ENCODE measurements at regions not wholly inside any gene's neighbourhood (a gene's known extent, or its start where the extent isn't known, plus 50 kb on each side); places are given as distances from the start of the nearest gene placed in this dataset.

DNA sequence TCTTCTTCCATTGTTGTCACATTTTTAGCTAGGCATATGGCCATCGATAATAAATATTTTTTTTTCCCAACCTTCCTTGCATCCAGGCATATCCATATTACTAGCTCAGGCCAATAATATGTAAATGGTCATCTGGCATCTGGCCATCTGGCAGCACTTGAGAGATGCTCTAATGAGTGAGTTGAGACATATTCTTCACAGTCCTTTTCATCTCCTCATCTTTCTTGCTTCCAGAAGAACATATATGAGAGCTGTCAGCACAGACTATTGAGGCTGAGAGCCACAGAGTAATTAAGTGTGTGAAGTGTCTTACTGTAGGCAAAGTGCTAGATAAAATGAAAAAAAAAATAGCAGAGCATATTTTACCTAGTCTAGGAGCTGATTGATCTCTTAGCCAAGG, 628.4 kb upstream of the TMPRSS15 start:
- Histone ChIP-seq H3K36me3 (no peaks in the 10 kb centered on the region), H3K9me3 (no peaks in the 10 kb centered on the region), H3K4me3 (no peak overlapping the region), H3K27me3 (no peaks in the 10 kb centered on the region), H3K4me1 (no peaks in the 10 kb centered on the region), H3K27ac (no peak overlapping the region)
- no peak for DNase-seq (ENCODE audit: low spot score)
- TF ChIP-seq, protein P1, sequence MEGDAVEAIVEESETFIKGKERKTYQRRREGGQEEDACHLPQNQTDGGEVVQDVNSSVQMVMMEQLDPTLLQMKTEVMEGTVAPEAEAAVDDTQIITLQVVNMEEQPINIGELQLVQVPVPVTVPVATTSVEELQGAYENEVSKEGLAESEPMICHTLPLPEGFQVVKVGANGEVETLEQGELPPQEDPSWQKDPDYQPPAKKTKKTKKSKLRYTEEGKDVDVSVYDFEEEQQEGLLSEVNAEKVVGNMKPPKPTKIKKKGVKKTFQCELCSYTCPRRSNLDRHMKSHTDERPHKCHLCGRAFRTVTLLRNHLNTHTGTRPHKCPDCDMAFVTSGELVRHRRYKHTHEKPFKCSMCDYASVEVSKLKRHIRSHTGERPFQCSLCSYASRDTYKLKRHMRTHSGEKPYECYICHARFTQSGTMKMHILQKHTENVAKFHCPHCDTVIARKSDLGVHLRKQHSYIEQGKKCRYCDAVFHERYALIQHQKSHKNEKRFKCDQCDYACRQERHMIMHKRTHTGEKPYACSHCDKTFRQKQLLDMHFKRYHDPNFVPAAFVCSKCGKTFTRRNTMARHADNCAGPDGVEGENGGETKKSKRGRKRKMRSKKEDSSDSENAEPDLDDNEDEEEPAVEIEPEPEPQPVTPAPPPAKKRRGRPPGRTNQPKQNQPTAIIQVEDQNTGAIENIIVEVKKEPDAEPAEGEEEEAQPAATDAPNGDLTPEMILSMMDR (IDR thresholded peaks at IDR 0.05) = no peak

DNA sequence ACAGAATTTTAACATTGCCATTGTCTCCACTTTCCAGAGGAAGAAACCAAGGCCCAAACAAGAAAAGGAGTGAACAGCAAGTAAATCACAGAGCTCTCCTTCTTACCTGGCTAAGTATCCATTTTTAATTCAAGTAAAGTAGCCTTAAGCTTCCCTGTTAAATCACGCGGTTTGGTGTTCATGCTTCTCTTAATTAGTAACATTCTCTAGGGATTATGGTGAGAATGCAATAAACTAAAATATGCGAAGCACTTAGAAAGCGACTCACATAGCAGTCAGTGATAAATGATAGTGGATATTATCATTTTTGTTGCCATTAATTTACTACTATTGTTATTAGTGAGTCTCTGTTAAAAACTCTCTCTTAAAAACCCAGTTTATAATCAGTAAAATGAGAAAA, 630.5 kb upstream of the TMPRSS15 start:
- H3K4me1 ChIP-seq = no peaks in the 10 kb centered on the region
- H3K9me3 ChIP-seq = no peaks in the 10 kb centered on the region
- no peak overlapping the region for H3K27ac ChIP-seq
- no peak for DNase-seq (ENCODE audit: low spot score)
- no peaks in the 10 kb centered on the region for H3K27me3 ChIP-seq
- no peaks in the 10 kb centered on the region for H3K36me3 ChIP-seq
- no peak overlapping the region for H3K4me3 ChIP-seq
- TF ChIP-seq, protein P1 (IDR thresholded peaks at IDR 0.05) = no peak

DNA sequence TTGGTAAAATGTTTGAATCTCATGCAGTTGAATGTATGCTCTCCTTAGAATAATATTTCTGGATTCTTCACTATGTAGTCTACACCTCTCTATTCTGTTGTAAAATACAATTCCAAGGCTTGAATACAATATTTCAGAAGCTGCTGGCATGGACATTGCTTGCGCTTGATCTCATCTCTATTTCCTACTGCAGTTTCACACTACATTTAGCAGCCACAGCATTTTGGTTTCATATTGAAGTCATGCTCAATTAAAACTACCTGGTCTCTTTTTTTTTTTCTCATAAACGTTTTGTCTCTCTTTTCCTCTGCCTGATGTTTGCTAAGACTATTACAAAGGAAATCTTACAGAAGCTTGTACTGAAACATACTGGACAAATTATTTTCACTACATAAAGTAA, 631.0 kb upstream of the TMPRSS15 start:
- H3K27me3 ChIP-seq = no peaks in the 10 kb centered on the region
- TF ChIP-seq, protein P1 (IDR thresholded peaks at IDR 0.05) = no peak
- no peak for DNase-seq (ENCODE audit: low spot score)

DNA sequence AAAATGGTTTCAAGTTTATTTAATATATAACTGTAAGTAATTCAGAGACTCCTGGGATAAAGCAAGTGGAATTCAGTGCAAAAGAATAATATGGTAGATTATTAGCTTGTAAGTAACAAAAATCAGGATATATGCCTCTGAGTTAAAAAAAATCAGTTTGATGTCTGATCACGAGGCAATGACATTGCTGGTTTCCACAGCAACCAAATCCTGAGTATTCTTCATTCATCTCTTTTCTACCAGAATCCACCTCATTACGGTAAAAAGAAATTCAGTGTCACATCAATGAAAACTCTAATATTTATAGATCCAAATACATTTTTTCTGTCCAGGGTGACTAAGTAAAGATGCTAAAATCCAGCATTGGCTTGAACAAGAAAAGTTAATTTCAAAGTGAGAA, 642.3 kb upstream of the TMPRSS15 start:
- Histone ChIP-seq H3K9me3 (peaks cover 0 to 4% of the 10 kb centered on the region in 2 donors), H3K36me3 (no peaks in the 10 kb centered on the region), H3K4me1 (no peaks in the 10 kb centered on the region), H3K27me3 (no peaks in the 10 kb centered on the region), H3K4me3 (no peak overlapping the region), H3K27ac (no peak overlapping the region)
- DNase-seq (ENCODE audit: low spot score) = no peak
- TF ChIP-seq, protein P1 (IDR thresholded peaks at IDR 0.05) = no peak

More for the DNA sequence above, 631.0 kb upstream of the TMPRSS15 start:
- H3K36me3 ChIP-seq = no peaks in the 10 kb centered on the region
- H3K4me3 ChIP-seq = no peak overlapping the region
- H3K27ac ChIP-seq = no peak overlapping the region
- H3K4me1 ChIP-seq = no peaks in the 10 kb centered on the region
- no peaks in the 10 kb centered on the region for H3K9me3 ChIP-seq

DNA sequence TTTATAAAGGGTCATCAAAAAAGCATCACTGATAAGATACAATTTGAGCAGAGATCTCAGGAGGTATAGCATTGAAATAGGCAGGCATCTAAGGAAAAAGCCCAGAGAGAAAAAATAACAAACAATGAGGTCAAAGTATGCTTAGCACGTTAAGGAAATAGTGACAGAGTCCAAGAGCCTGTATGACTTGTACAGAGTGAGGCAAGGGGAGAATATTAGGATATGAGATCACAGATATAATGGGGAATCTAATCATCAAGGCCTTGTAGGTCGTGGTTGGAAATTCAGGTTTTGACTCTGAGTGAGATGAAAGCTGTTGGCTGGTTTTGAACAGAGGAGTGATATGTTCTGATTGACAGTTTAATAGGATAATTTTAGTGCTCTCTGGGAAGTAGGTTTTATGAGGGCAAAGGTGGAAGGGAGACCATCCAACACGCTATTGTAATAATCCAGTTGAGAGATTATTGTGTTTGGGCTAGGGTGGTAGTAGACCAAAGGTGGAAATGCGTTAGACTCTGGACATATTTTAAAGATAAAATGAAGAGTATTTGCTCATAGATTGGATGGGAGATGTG, 644.6 kb upstream of the TMPRSS15 start:
- no peak overlapping the region for H3K27ac ChIP-seq
- TF ChIP-seq, protein P1 (IDR thresholded peaks at IDR 0.05) = no peak
- H3K9me3 ChIP-seq = peaks cover 0 to 17% of the 10 kb centered on the region in 2 donors
- H3K36me3 ChIP-seq = no peaks in the 10 kb centered on the region
- no peaks in the 10 kb centered on the region for H3K4me1 ChIP-seq
- DNase-seq (ENCODE audit: low spot score) = no peak
- no peak overlapping the region for H3K4me3 ChIP-seq
- no peaks in the 10 kb centered on the region for H3K27me3 ChIP-seq

DNA sequence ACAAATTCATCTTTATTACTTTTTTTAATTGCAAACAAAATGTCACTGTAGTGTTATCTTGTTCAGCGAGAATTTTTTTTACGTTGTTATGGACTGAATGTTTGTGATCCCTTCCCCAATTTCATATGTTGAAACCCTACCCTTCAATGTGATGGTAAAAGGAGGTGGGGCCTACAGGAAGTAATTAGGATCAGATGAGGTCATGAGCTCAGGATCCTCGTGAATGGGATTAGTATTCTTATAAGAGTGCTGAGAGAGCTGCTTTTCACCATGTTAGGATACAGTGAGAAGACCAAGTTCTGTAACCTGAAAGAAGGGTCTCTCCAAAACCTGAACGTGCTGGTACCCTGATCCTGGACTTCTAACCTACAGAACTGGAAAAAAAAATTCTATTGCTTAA, 646.0 kb upstream of the TMPRSS15 start:
- TF ChIP-seq, protein P1 (IDR thresholded peaks at IDR 0.05) = no peak
- no peak for DNase-seq (ENCODE audit: low spot score)
- H3K27me3 ChIP-seq = no peaks in the 10 kb centered on the region
- H3K27ac ChIP-seq = no peak overlapping the region
- H3K9me3 ChIP-seq = peaks cover 0 to 23% of the 10 kb centered on the region in 2 donors
- no peaks in the 10 kb centered on the region for H3K4me1 ChIP-seq
- H3K36me3 ChIP-seq = no peaks in the 10 kb centered on the region
- no peak overlapping the region for H3K4me3 ChIP-seq

All from right atrium auricular region (tissue), 2 donors.